ENCODE measurements at regions not wholly inside any gene's neighbourhood (a gene's known extent, or its start where the extent isn't known, plus 50 kb on each side); places are given as distances from the start of the nearest gene placed in this dataset.

DNA sequence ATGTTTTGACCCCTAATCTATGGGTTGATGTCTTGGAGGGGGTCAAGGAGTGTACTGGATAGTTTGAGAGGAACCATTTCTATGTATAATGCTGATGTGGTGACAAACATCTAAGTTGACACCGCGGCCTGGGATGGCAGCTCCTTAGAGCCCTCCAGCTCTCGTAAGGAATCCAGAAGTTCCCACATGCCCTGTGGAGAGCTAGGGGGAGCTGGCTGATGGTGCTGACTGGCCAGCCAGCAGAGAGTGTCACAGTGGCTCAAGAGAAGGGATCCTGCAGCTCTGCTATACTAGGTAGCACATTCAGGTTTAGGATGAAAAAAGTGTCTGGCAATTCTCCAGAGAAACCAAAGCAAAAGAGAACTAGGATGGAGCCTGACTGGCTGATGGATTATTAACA, 842.2 kb upstream of the VRK2 start:
- Mint-ChIP-seq H3K36me3 (no peaks in the 10 kb centered on the region), H3K9me3 (peaks cover 9% of the 10 kb centered on the region), H3K27ac (no peak overlapping the region), H3K4me3 (no peak overlapping the region), H3K4me1 (no peaks in the 10 kb centered on the region), H3K27me3 (ENCODE audit: low read depth) (peaks cover 4% of the 10 kb centered on the region)
- TF ChIP-seq, protein P1, sequence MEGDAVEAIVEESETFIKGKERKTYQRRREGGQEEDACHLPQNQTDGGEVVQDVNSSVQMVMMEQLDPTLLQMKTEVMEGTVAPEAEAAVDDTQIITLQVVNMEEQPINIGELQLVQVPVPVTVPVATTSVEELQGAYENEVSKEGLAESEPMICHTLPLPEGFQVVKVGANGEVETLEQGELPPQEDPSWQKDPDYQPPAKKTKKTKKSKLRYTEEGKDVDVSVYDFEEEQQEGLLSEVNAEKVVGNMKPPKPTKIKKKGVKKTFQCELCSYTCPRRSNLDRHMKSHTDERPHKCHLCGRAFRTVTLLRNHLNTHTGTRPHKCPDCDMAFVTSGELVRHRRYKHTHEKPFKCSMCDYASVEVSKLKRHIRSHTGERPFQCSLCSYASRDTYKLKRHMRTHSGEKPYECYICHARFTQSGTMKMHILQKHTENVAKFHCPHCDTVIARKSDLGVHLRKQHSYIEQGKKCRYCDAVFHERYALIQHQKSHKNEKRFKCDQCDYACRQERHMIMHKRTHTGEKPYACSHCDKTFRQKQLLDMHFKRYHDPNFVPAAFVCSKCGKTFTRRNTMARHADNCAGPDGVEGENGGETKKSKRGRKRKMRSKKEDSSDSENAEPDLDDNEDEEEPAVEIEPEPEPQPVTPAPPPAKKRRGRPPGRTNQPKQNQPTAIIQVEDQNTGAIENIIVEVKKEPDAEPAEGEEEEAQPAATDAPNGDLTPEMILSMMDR (IDR thresholded peaks at IDR 0.05; ENCODE audit: unreplicated experiment), result no peak
- DNase-seq (ENCODE audit: low spot score in 2 of 2, unreplicated experiment in 2 of 2), result no peak

DNA sequence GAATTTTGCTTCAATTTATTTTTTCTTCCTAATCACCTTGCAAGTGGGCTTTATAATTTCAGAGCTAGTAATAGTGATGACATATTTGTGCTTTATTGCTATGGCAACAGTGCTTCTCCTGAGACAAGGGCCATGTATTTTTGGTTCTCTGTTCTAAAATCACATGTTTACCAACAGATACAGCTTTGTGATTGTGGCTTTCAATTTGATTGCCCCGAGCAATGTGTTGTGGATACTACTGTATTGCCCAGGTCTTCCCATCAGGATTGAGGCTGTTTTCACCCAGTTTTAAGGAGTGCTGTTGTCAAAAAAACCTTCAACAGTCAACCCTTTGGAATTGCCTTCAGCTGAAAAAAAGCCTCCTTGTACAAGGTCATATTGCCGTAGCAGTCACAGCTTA, 841.4 kb upstream of the VRK2 start:
- Mint-ChIP-seq H3K27ac (no peak overlapping the region), H3K36me3 (no peaks in the 10 kb centered on the region), H3K4me1 (no peaks in the 10 kb centered on the region), H3K9me3 (peaks cover 9% of the 10 kb centered on the region), H3K4me3 (no peak overlapping the region), H3K27me3 (ENCODE audit: low read depth) (peaks cover 4% of the 10 kb centered on the region)
- TF ChIP-seq, protein P1 (IDR thresholded peaks at IDR 0.05; ENCODE audit: unreplicated experiment), result no peak
- no peak for DNase-seq (ENCODE audit: low spot score in 2 of 2, unreplicated experiment in 2 of 2)

DNA sequence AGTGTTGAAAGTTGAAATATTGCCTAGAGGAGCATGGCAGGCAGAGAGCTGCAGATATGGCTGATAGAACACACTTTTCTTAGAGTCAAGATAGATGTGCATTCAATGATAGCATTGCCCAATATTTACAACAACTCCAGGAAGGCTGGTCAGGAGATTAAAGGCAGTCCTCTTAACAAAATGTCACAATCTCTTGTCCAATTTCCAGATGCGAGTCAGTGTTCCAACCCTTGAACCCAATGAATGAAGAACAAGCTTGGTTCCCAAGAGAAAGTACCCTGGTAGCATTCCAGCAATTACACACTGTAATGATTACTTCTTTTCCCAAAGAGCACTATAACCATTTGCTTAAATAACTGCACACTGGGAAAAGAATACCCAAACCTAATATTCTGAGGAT, 839.4 kb upstream of the VRK2 start:
- no peaks in the 10 kb centered on the region for H3K27me3 Mint-ChIP-seq (ENCODE audit: low read depth)
- H3K4me3 Mint-ChIP-seq, result no peak overlapping the region
- H3K27ac Mint-ChIP-seq, result no peak overlapping the region
- no peak for DNase-seq (ENCODE audit: low spot score in 2 of 2, unreplicated experiment in 2 of 2)
- H3K4me1 Mint-ChIP-seq, result no peaks in the 10 kb centered on the region
- no peaks in the 10 kb centered on the region for H3K36me3 Mint-ChIP-seq
- peaks cover 9% of the 10 kb centered on the region for H3K9me3 Mint-ChIP-seq
- TF ChIP-seq, protein P1 (IDR thresholded peaks at IDR 0.05; ENCODE audit: unreplicated experiment), result no peak

DNA sequence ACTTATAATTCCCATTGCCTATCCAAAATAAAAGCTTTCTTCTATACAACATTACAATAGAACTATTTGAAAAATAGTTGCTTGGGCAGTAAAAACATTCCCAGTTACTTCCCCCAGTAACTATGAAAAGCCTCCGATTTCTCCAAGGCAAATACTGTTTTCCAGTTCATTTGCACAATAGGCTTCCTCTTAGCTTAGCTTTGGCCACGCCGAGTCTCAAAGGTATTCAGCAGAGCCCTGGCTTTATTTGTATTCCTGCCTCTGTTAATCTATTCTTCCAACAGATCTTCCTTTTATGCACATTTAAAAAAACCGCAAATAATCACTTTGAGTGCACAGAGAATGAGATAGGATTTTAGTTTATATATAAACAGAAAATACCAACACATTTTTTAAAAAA, 836.8 kb upstream of the VRK2 start:
- no peak for DNase-seq (ENCODE audit: low spot score in 2 of 2, unreplicated experiment in 2 of 2)
- no peak overlapping the region for H3K27ac Mint-ChIP-seq
- H3K4me3 Mint-ChIP-seq, result no peak overlapping the region
- TF ChIP-seq, protein P1 (IDR thresholded peaks at IDR 0.05; ENCODE audit: unreplicated experiment), result no peak
- no peaks in the 10 kb centered on the region for H3K36me3 Mint-ChIP-seq
- no peaks in the 10 kb centered on the region for H3K27me3 Mint-ChIP-seq (ENCODE audit: low read depth)
- no peaks in the 10 kb centered on the region for H3K4me1 Mint-ChIP-seq
- H3K9me3 Mint-ChIP-seq, result peaks cover 24% of the 10 kb centered on the region

DNA sequence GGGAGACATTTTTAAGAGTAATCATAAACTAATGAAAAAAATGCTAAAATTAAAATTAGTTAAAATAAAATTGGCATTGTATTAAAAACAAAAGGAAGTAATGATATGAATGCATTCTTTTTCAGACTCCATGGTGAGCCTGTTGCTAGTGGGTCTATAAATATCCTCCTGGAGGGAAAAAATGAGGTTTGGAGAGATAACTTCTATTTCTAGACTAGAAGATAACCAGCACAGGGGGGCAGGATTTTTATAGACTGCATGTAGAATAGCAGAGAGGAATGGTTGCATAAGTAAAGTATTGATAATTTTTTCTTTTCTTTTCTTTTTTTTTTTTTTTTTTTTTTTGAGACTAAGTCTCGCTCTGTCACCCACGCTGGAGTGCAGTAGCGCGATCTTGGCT, 835.8 kb upstream of the VRK2 start:
- Mint-ChIP-seq H3K27me3 (ENCODE audit: low read depth) (no peaks in the 10 kb centered on the region), H3K4me1 (no peaks in the 10 kb centered on the region), H3K27ac (no peak overlapping the region), H3K4me3 (no peak overlapping the region), H3K36me3 (no peaks in the 10 kb centered on the region), H3K9me3 (peaks cover 29% of the 10 kb centered on the region)
- no peak for DNase-seq (ENCODE audit: low spot score in 2 of 2, unreplicated experiment in 2 of 2)
- TF ChIP-seq, protein P1 (IDR thresholded peaks at IDR 0.05; ENCODE audit: unreplicated experiment), result no peak

DNA sequence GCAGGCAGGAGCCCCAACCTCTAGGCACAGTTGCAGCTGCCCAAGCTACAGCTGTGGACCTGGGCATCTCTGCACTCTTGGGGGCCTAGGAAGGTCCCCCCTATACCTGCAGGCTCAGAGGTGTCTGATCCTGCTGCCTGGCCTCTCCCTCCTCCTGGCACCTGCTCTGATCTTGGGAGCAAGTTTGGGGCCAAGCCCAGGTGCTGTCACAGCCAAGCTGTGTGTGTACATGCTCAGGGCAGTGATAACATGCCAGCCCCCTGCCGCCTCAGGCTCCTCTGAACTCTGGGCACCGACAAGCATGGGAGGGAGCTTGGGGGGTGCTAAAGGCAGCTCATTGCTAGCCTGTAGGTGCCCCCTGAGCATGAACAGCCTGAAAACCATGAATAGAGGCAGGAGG, 829.6 kb upstream of the VRK2 start:
- H3K27me3 Mint-ChIP-seq (ENCODE audit: low read depth), result no peaks in the 10 kb centered on the region

More for the DNA sequence above, 829.6 kb upstream of the VRK2 start:
- TF ChIP-seq, protein P1 (IDR thresholded peaks at IDR 0.05; ENCODE audit: unreplicated experiment), result no peak
- no peak overlapping the region for H3K4me3 Mint-ChIP-seq
- H3K27ac Mint-ChIP-seq, result no peak overlapping the region
- H3K9me3 Mint-ChIP-seq, result peaks cover 61% of the 10 kb centered on the region
- H3K4me1 Mint-ChIP-seq, result no peaks in the 10 kb centered on the region
- no peaks in the 10 kb centered on the region for H3K36me3 Mint-ChIP-seq
- DNase-seq (ENCODE audit: low spot score in 2 of 2, unreplicated experiment in 2 of 2), result no peak
